PC-3 (cell line): ENCODE measurements at regions not wholly inside any gene's neighbourhood (a gene's known extent, or its start where the extent isn't known, plus 50 kb on each side); places are given as distances from the start of the nearest gene placed in this dataset.

Source experiments
- ATAC-seq: fragments of 200-7000 bp; cut with Tn5 transposase; 2 replicates; pipeline ENCODE4 v1.9.1; 2020; ENCODE audit warnings: mild to moderate bottlenecking, moderate library complexity
- BruUV-seq: library from RNA; stranded (reverse); fragments of 400-500 nt; replicated peaks from 2 replicates; lab custom pipeline; 2021; lab: Mats Ljungman, UMichigan
- CTCF ChIA-PET: fragments of 300-600 bp; sonication (Branson Sonifier 250); formaldehyde crosslinking; loops from one replicate; lab custom pipeline; 2022; ENCODE audit warnings: antibody characterized with exemption; lab: Charles Lee
- POLR2A ChIA-PET: fragments of 300-600 bp; sonication (Branson Sonifier 250); formaldehyde crosslinking; loops from one replicate; lab custom pipeline; 2022; ENCODE audit warnings: antibody characterized with exemption; ENCODE audit not compliant: unreplicated experiment; lab: Charles Lee
- DNase-seq: peaks from one replicate; pipeline ENCODE4 v3.0.0-alpha.2; 2015
- H2AFZ ChIP-seq: fragments of 300-600 bp; sonication (generic); 2 replicates; pipeline ENCODE4 v1.6.0; 2016; ENCODE audit warnings: antibody characterized with exemption, low read length
- H3F3A ChIP-seq: fragments of 300-600 bp; sonication (generic); one replicate; pipeline ENCODE4 v1.6.0; 2017; ENCODE audit warnings: antibody characterized with exemption, low read length, control low read depth, mild to moderate bottlenecking; ENCODE audit not compliant: unreplicated experiment
- H3K27ac ChIP-seq: fragments of 300-600 bp; sonication (generic); 2 replicates; pipeline ENCODE4 v1.5.1; 2016; ENCODE audit warnings: mild to moderate bottlenecking, low read length
- H3K27me3 ChIP-seq: fragments of 300-600 bp; sonication (generic); 2 replicates; pipeline ENCODE4 v1.6.1; 2016; ENCODE audit warnings: low read length, mixed read lengths
- H3K36me3 ChIP-seq: fragments of 300-600 bp; sonication (generic); 2 replicates; pipeline ENCODE4 v1.6.1; 2016; ENCODE audit warnings: low read depth, mixed run types, low read length, mixed read lengths
- H3K4me1 ChIP-seq: fragments of 300-600 bp; sonication (generic); 2 replicates; pipeline ENCODE4 v1.5.1; 2016; ENCODE audit warnings: low read length; ENCODE audit not compliant: insufficient read depth
- H3K4me2 ChIP-seq: fragments of 300-600 bp; sonication (generic); 2 replicates; pipeline ENCODE4 v1.6.0; 2016; ENCODE audit warnings: low read length
- H3K4me3 ChIP-seq: fragments of 300-600 bp; sonication (generic); 2 replicates; pipeline ENCODE4 v1.5.1; 2016; ENCODE audit warnings: mild to moderate bottlenecking, low read length, mixed read lengths
- H3K79me2 ChIP-seq: fragments of 300-600 bp; sonication (generic); 2 replicates; pipeline ENCODE4 v1.6.1; 2017; ENCODE audit warnings: low read length, mixed read lengths
- H3K9ac ChIP-seq: fragments of 300-600 bp; sonication (generic); 2 replicates; pipeline ENCODE4 v1.6.0; 2016; ENCODE audit warnings: mild to moderate bottlenecking, low read length
- H3K9me2 ChIP-seq: fragments of 300-600 bp; sonication (generic); replicated peaks from 2 replicates; pipeline ENCODE4 v1.6.1; 2016; ENCODE audit warnings: mixed run types, low read length, mixed read lengths
- H3K9me3 ChIP-seq: fragments of 300-600 bp; sonication (generic); 2 replicates; pipeline ENCODE4 v1.6.1; 2016; ENCODE audit warnings: low read length, mixed read lengths
- H4K20me1 ChIP-seq: fragments of 300-600 bp; sonication (generic); 2 replicates; pipeline ENCODE4 v1.6.1; 2016; ENCODE audit warnings: low read length, mixed read lengths
- CTCF ChIP-seq: fragments of 300-600 bp; sonication (generic); conservative IDR thresholded peaks from 2 replicates; pipeline ENCODE4 v1.5.1; 2017; ENCODE audit warnings: antibody characterized with exemption, low read depth, mild to moderate bottlenecking, low read length
- EZH2 ChIP-seq: fragments of 300-600 bp; sonication (generic); IDR thresholded peaks from one replicate; pipeline ENCODE4 v1.6.1; 2017; ENCODE audit warnings: antibody characterized with exemption, mild to moderate bottlenecking, low read length; ENCODE audit not compliant: unreplicated experiment
- EZH2phosphoT487 ChIP-seq: fragments of 300-600 bp; sonication (generic); IDR thresholded peaks from 2 replicates; pipeline ENCODE4 v1.6.1; 2018; ENCODE audit warnings: mild to moderate bottlenecking, antibody characterized with exemption, low read length, borderline replicate concordance
- intact Hi-C: fragments of 100-400 bp; cut with micrococcal nuclease; formaldehyde crosslinking; loops from 2 replicates; pipeline ENCODE4 v1.9.0; 2023

GRCh38 chr5:61907995-61908394 lies 398.0 kb upstream of the KIF2A start:
- ATAC-seq (no peak), DNase-seq (no peak)
- H3K4me3 ChIP-seq = no peak overlapping the region
- H3K36me3 ChIP-seq = no peaks in the 10 kb centered on the region
- H3K4me2 ChIP-seq = no peak overlapping the region
- no TSS peak for BruUV-seq
- ChIA-PET POLR2A (no interaction called here), CTCF (no interaction called here)
- intact Hi-C loops = no loop called here
- H3K79me2 ChIP-seq = no peaks in the 10 kb centered on the region
- no peaks in the 10 kb centered on the region for H3K27me3 ChIP-seq
- H3K27ac ChIP-seq = no peak overlapping the region
- no peaks in the 10 kb centered on the region for H3F3A ChIP-seq
- peaks cover 3% of the 10 kb centered on the region; the same call in 1 of the 2 replicates for H3K4me1 ChIP-seq
- TF ChIP-seq EZH2phosphoT487 = no peak
- no peak for TF ChIP-seq CTCF
- no peak for TF ChIP-seq EZH2
- no peak overlapping the region for H3K9ac ChIP-seq
- no peaks in the 10 kb centered on the region for H3K9me2 ChIP-seq
- no peaks in the 10 kb centered on the region for H4K20me1 ChIP-seq
- no peak overlapping the region for H2AFZ ChIP-seq
- H3K9me3 ChIP-seq = no peaks in the 10 kb centered on the region

- H3K27me3 ChIP-seq = no peaks in the 10 kb centered on the region
- TF ChIP-seq CTCF = no peak
- TF ChIP-seq EZH2 = no peak
- no peak for TF ChIP-seq EZH2phosphoT487
- H4K20me1 ChIP-seq = no peaks in the 10 kb centered on the region
- no peaks in the 10 kb centered on the region for H3K9me2 ChIP-seq
- ChIA-PET POLR2A (no interaction called here), CTCF (no interaction called here)
- H3K36me3 ChIP-seq = no peaks in the 10 kb centered on the region
- no TSS peak for BruUV-seq
- H3K4me2 ChIP-seq = no peak overlapping the region
- ATAC-seq (no peak), DNase-seq (peak; percentile 39)
- H3F3A ChIP-seq = no peaks in the 10 kb centered on the region
- H3K4me1 ChIP-seq = no peaks in the 10 kb centered on the region
- H3K9me3 ChIP-seq = no peaks in the 10 kb centered on the region
- no peaks in the 10 kb centered on the region for H3K79me2 ChIP-seq
- H3K4me3 ChIP-seq = no peak overlapping the region
- no peak overlapping the region for H3K27ac ChIP-seq
- intact Hi-C loops = no loop called here
- H3K9ac ChIP-seq = no peak overlapping the region
- H2AFZ ChIP-seq = no peak overlapping the region
These were observed 395.2 kb upstream of the KIF2A start for GRCh38 chr5:61910771-61911170.

- H4K20me1 ChIP-seq = no peaks in the 10 kb centered on the region
- ChIA-PET POLR2A (no interaction called here), CTCF (no interaction called here)
- H3K4me2 ChIP-seq = no peak overlapping the region
- H3K27ac ChIP-seq = no peak overlapping the region
- intact Hi-C loops = no loop called here
- no peak for TF ChIP-seq EZH2
- no peak for TF ChIP-seq EZH2phosphoT487
- TF ChIP-seq CTCF = no peak
- H3K4me1 ChIP-seq = peaks cover 10% of the 10 kb centered on the region
- no peak for ATAC-seq
- no peak overlapping the region for H3K4me3 ChIP-seq
- no peak overlapping the region for H3K9ac ChIP-seq
- no TSS peak for BruUV-seq
- H3F3A ChIP-seq = no peaks in the 10 kb centered on the region
- no peaks in the 10 kb centered on the region for H3K9me2 ChIP-seq
- H3K36me3 ChIP-seq = no peaks in the 10 kb centered on the region
- no peaks in the 10 kb centered on the region for H3K9me3 ChIP-seq
- H2AFZ ChIP-seq = no peak overlapping the region
- no peaks in the 10 kb centered on the region for H3K27me3 ChIP-seq
- no peaks in the 10 kb centered on the region for H3K79me2 ChIP-seq
- DNase-seq = no peak
These were observed 393.4 kb upstream of the KIF2A start for GRCh38 chr5:61912559-61912958.
